GM18505 (cell line): ENCODE measurements at regions not wholly inside any gene's neighbourhood (a gene's known extent, or its start where the extent isn't known, plus 50 kb on each side); places are given as distances from the start of the nearest gene placed in this dataset.
"Not testable (repeated sequence)": the region's sequence is repeated elsewhere in the genome, so short reads cannot be mapped to it uniquely, and the experiment has no call there.

Experiments used
- ATAC-seq: cut with Tn5 transposase; IDR thresholded peaks from one replicate; pipeline ENCODE4 v1.9.1; 2021; ENCODE audit not compliant: unreplicated experiment
- POLR2A ChIP-seq: IDR thresholded peaks from 4 replicates; pipeline ENCODE4 v1.6.1; 2011; ENCODE audit warnings: borderline replicate concordance; ENCODE audit not compliant: insufficient read depth, insufficient read length; ENCODE audit errors: extremely low read depth

- peak; percentile 56 for ATAC-seq
- TF ChIP-seq POLR2A: no peak
Measured at GRCh38 chr9:33623658-33624586, 99.9 kb downstream of the ANKRD18B start.

GRCh38 chr9:33628318-33628717, 104.3 kb downstream of the ANKRD18B start:
- not testable (repeated sequence) for ATAC-seq

GRCh38 chr9:33628865-33629410, 104.9 kb downstream of the ANKRD18B start:
- ATAC-seq: no peak
- TF ChIP-seq POLR2A: no peak

GRCh38 chr9:33633636-33634035, 109.6 kb downstream of the ANKRD18B start:
- ATAC-seq: no peak
- no peak for TF ChIP-seq POLR2A

GRCh38 chr9:33637881-33638280, 113.8 kb downstream of the ANKRD18B start:
- no peak for ATAC-seq
- TF ChIP-seq POLR2A: no peak

GRCh38 chr9:33638391-33638915, 114.4 kb downstream of the ANKRD18B start:
- TF ChIP-seq POLR2A: no peak
- ATAC-seq: no peak

GRCh38 chr9:33645706-33646105, 121.7 kb downstream of the ANKRD18B start:
- ATAC-seq: no peak
- no peak for TF ChIP-seq POLR2A

GRCh38 chr9:33649463-33649862, 125.4 kb downstream of the ANKRD18B start:
- no peak for ATAC-seq

GRCh38 chr9:33651125-33651524, 127.1 kb downstream of the ANKRD18B start:
- ATAC-seq: no peak
- TF ChIP-seq POLR2A: no peak

More at GRCh38 chr9:33649463-33649862, 125.4 kb downstream of the ANKRD18B start:
- no peak for TF ChIP-seq POLR2A

GRCh38 chr9:33659921-33660320, 135.4 kb upstream of the PRSS3 start:
- no peak for TF ChIP-seq POLR2A
- ATAC-seq: no peak

GRCh38 chr9:33660772-33661171, 134.6 kb upstream of the PRSS3 start:
- no peak for ATAC-seq
- no peak for TF ChIP-seq POLR2A

GRCh38 chr9:33661176-33661575, 134.2 kb upstream of the PRSS3 start:
- ATAC-seq: no peak
- no peak for TF ChIP-seq POLR2A

GRCh38 chr9:33662871-33663270, 132.5 kb upstream of the PRSS3 start:
- ATAC-seq: no peak
- TF ChIP-seq POLR2A: no peak

- ATAC-seq: not testable (repeated sequence)
Measured at GRCh38 chr9:33676194-33676745, 119.1 kb upstream of the PRSS3 start.
